NCI-H128 (cell line): ENCODE measurements at regions not wholly inside any gene's neighbourhood (a gene's known extent, or its start where the extent isn't known, plus 50 kb on each side); places are given as distances from the start of the nearest gene placed in this dataset.

ENCODE experiments used
- DNase-seq: peaks from one replicate; lab custom pipeline; 2025; ENCODE audit not compliant: unreplicated experiment; lab: John Stamatoyannopoulos, UW

GRCh38 chr12:125417446-125417845 is 352.2 kb downstream of the AACS start:
- no peak for DNase-seq

DNA sequence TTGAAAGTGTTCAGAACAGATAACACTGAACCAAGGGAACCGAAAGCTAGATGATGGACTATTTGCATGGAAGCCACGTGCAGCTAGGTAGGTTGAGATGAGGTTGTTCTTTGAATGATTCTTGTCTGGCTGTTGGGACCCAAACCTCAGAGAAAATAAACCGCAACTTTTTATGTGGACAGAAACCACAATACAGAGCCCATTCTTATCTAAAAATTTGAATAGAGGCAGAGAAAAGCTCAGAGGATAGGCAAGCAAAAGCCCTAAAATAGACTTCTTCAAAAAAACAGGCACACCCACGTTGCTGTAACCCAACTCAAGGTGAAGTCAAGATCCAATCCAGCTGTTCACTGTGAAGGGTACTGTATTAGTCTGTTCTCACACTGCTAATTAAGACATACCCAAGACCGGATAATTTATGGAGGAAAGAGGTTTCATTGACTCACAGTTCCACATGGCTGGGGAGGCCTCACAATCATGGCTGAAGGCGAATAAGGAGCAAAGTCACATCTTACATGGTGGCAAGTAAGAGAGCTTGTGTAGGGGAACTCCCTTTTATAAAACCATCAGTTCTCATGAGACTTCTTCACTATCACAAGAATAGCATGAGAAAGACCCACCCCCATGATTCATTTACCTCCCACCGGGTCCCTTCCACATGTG is 353.8 kb downstream of the AACS start:
- DNase-seq = no peak

DNA sequence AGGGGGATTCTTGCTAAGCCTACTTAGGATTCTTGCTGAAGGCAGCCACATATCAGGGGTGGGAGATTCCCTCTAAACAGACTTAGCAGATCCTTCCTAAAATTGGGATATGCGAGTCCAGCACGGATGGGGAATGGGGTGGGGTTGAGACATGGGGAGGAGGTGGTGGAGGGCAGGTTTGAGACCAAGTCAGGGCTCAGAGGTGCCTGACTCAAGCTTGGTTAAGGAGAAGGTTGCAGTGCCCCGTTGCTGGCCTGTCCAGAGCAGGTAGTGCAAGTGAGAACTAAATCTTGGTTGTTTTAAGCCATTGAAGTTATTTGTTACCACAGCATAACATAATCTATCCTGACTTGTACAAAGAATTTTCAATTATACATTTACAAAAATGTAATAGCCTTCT is 359.7 kb downstream of the AACS start:
- no peak for DNase-seq

- DNase-seq = no peak
Measured at GRCh38 chr12:125431516-125431915, 366.3 kb downstream of the AACS start.

DNA sequence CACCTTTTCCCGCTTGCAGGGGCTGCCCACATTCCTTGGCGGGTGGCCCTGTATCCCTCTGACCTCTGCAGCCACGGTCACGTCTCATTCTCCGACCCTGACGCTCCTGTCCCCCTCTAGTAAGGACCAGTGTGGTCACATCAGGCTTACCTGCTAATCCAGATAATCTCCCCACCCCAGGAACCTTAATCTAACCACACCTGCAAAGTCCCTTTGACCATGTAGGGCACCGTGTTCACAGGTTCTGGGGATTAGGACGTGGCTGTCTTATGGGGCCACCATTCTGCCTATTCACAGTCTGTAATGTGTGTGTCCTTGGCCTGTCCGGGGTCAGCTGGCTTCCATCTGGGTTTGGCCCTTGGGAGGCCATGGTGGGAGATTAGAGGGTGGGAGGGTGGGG is 368.9 kb downstream of the AACS start:
- no peak for DNase-seq

- no peak for DNase-seq
Measured at GRCh38 chr12:125434936-125435443, 369.8 kb downstream of the AACS start.

GRCh38 chr12:125435871-125436270 is 370.6 kb downstream of the AACS start:
- DNase-seq = no peak

- DNase-seq = no peak
Measured at GRCh38 chr12:125436686-125437085, 371.5 kb downstream of the AACS start.

GRCh38 chr12:125440399-125440798 is 375.2 kb downstream of the AACS start:
- no peak for DNase-seq

DNA sequence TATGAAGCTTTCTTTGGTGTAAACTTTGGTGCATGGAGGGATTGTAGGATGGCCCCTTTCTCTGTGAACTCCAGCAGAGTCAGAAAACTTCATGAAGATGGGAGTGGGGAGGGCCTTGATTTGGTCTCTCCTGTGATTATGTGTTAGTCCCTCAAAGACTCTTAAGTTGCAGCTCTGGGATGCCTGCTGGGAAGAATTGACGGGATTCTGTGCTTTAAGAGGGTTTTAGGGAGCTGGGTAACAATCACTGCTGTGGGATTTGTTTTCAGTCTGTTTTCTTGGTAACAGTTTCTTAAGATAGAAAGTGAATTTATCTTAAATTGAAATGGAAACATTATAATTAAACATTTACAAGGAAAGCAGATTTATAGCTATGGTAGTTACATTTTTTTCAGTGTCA is 378.1 kb downstream of the AACS start:
- no peak for DNase-seq

DNA sequence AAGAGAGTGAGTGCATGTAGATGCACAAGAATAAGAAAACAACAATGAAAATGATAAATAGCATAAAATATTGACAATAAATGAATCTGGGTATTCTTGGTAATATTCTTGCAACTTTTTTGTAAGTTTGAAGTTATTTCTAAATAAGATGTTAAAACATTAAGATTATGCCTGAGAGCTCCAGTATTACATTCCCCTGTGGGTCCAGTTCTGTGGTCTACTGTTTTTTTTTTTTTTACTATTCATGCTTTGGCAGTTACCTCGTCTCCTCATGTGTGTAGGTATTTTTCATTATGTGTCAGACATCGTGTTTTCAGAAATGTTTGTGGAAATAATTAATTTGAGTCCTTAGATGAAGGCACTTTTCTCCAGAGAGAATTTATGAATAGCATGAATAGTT is 386.2 kb downstream of the AACS start:
- no peak for DNase-seq

- DNase-seq = no peak
Measured at GRCh38 chr12:125453751-125454150, 388.5 kb downstream of the AACS start.

DNA sequence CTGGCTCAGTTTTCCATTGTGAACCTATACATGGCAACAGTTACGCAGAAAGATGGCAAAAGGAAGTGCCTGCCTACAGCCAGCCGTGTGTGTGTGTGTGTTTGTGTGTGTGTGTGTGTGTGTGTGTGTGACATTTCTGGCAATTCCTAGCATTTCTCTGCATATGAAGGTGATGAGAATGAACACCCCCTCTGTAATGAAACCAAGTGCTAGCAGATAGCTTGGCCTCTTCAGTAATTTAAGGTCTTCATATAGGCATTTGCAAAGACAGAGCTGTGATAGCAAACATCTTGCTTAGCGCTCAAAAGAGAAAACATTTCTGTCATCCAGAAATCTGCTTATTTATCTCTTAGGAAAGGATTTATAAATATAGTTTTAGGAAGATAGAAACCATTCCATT is 389.1 kb downstream of the AACS start:
- DNase-seq = no peak

DNA sequence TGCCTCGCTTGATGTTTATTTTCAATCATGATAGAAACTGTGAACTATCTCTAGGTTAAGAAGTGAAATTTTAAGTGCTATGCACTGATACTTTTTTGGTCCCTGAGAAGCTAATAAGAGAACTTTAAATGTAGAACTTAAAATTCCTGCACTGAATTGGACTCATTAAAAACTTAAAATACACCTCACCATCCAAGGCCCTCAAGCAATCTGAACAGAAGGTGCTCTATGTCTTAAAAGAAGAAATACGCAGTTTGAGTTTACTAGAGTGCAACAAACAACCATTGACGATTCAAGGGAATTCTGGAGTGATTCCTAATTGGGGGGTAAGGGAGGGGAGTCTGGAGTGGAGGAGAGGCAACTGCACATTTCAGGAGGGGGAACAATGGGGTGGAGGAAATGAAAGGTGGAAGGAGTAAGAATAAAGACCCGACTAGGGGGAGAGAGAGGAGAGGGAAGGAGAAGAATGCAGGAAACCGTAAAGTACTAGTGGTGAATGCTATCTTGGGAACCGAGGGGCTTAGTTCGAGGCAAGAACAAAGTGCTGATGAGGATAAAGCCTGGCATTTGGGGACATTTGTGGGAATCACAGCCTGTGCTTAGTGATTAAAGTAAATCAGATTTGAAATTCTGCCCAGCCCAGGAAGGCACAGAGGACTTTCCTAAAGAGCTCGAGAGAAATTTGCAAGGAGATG is 389.7 kb downstream of the AACS start:
- no peak for DNase-seq

DNA sequence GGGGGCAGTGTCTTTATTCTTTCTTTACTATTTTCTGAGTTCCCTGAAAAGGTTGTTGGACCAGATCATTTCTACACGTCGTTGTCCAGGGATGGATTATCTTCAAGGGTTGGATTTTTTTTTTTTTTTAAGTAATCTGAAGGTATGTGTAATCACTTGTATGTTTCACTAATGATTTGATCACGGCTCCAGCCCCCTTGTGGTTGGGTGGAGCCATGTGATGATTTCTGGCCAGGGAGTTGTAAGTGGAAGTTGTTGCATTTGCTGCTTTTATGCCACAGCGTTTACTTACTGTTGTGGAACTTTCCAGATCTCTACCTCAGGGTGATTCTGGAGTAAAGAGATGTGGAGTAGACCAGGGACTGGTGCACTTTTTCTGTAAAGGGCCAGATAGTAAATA is 390.3 kb downstream of the AACS start:
- no peak for DNase-seq

GRCh38 chr12:125458552-125459268 is 393.5 kb downstream of the AACS start:
- no peak for DNase-seq

DNA sequence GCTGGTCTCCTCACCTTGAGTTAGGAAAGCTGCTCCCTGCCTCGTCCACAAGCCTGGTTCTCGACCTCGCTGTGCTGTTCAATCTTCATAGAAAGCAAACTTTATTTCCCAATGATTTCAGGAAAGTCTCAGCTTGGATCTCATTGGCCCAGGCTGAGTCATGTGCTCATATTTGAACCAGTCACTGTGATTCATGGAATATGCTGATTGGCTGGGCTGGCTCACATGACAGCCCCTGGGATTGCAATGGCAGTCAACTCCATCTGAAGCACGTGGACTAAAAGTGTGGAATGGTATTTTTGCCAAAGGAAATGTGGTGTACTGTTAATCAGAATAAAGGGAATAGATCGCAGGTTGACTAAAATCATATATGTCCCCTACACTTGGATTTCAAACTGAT is 396.6 kb downstream of the AACS start:
- DNase-seq = no peak

DNA sequence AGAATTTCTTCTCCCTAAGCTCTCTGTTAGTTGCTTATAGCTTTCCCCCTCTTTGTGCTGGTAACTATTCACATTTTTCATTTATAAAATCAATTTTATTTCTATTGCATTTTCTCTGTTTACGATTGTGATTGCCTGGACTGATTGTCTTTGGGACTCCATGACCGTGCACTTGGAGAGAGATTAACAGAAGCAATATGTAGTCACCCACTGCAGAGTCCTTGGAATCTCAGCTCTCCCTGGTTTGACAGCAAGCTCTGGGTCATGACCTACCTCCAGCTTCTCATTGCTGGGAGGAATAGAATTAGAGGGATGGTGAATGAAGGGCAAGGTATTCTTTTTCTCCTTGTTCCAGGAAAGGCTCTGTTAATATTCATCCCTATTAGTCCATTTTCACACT is 398.2 kb downstream of the AACS start:
- no peak for DNase-seq

DNA sequence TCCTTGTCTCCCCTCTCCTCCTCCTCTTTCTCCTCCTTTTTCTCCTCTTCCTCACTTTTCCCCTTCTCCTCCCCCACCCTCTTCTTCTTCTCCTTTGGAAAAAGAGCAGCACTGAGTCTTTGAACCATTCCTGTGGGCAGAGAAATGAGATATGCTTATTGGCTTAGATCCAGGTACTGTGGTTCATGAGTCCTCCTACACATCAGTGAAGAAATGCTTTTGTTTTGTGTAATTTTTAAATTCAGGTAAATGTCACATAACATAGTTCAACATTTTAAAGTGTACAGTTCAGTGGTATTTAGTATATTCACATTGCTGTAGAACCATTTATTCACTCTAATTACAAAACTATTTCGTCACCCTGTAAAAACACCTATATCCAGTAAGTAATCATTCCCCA is 402.1 kb downstream of the AACS start:
- no peak for DNase-seq

GRCh38 chr12:125469683-125470082 is 404.4 kb downstream of the AACS start:
- DNase-seq = no peak

GRCh38 chr12:125470838-125471783 is 405.9 kb downstream of the AACS start:
- no peak for DNase-seq
